Keratinocyte (primary cell): ENCODE measurements at regions not wholly inside any gene's neighbourhood (a gene's known extent, or its start where the extent isn't known, plus 50 kb on each side); places are given as distances from the start of the nearest gene placed in this dataset.

Source experiments
- DNase-seq: peaks from one replicate; pipeline ENCODE4 v3.0.0-alpha.2; 2011; ENCODE audit warnings: low read depth, missing footprints, low spot score
- FAIRE-seq: peaks from 2 replicates; lab custom pipeline; 2011; peaks lifted over from hg19 to GRCh38; lab: Jason Lieb, UNC
- H2AFZ ChIP-seq: 2 replicates; pipeline ENCODE4 v1.6.0; 2012; ENCODE audit warnings: low read length, control low read depth, inconsistent platforms; ENCODE audit not compliant: control insufficient read depth
- H3K27ac ChIP-seq: 2 replicates; pipeline ENCODE4 v1.5.1; 2011; ENCODE audit warnings: low read length; ENCODE audit not compliant: control insufficient read depth, insufficient read depth
- H3K27me3 ChIP-seq: 3 replicates; pipeline ENCODE4 v1.6.0; 2011; ENCODE audit warnings: low read length; ENCODE audit not compliant: control insufficient read depth, insufficient read depth; ENCODE audit errors: extremely low read depth
- H3K36me3 ChIP-seq, 2 experiments: 2 replicates in 1 of 2; 3 replicates in 1 of 2; pipeline ENCODE4 v1.5.1; 2011; ENCODE audit warnings: low read length in 2 of 2, mild to moderate bottlenecking in 1 of 2; ENCODE audit not compliant: control insufficient read depth in 2 of 2, insufficient read depth in 2 of 2; ENCODE audit errors: extremely low read depth in 1 of 2
- H3K4me1 ChIP-seq: 3 replicates; pipeline ENCODE4 v1.5.1; 2011; ENCODE audit warnings: low read length; ENCODE audit not compliant: control insufficient read depth, insufficient read depth; ENCODE audit errors: extremely low read depth
- H3K4me2 ChIP-seq: 3 replicates; pipeline ENCODE4 v1.6.0; 2011; ENCODE audit warnings: low read depth, low read length; ENCODE audit not compliant: control insufficient read depth, insufficient read depth; ENCODE audit errors: extremely low read depth
- H3K4me3 ChIP-seq, 3 experiments: fragments of 200-600 bp in 1 of 3; sonication (generic) in 1 of 3; 2 replicates in 2 of 3; 3 replicates in 1 of 3; pipeline ENCODE4 v1.5.1; 2011 to 2016; ENCODE audit warnings: low read length in 3 of 3, mild to moderate bottlenecking in 3 of 3, control low read depth in 2 of 3, inconsistent platforms in 1 of 3, low read depth in 1 of 3, mixed read lengths in 1 of 3, mixed run types in 1 of 3, moderate library complexity in 1 of 3; ENCODE audit not compliant: control insufficient read depth in 2 of 3, insufficient read depth in 2 of 3; ENCODE audit errors: extremely low read depth in 1 of 3
- H3K79me2 ChIP-seq: 2 replicates; pipeline ENCODE4 v1.6.0; 2012; ENCODE audit warnings: low read length; ENCODE audit not compliant: control insufficient read depth, insufficient read depth
- H3K9ac ChIP-seq: 3 replicates; pipeline ENCODE4 v1.6.0; 2011; ENCODE audit warnings: low read length; ENCODE audit not compliant: control insufficient read depth, insufficient read depth; ENCODE audit errors: extremely low read depth
- H3K9me1 ChIP-seq: 3 replicates; pipeline ENCODE4 v1.6.0; 2011; ENCODE audit warnings: low read length; ENCODE audit not compliant: control insufficient read depth, insufficient read depth; ENCODE audit errors: extremely low read depth
- H3K9me3 ChIP-seq: 2 replicates; pipeline ENCODE4 v1.5.1; 2012; ENCODE audit warnings: low read depth, low read length; ENCODE audit not compliant: control insufficient read depth
- H4K20me1 ChIP-seq: 3 replicates; pipeline ENCODE4 v1.6.0; 2011; ENCODE audit warnings: low read length; ENCODE audit not compliant: control insufficient read depth, insufficient read depth; ENCODE audit errors: extremely low read depth
- EZH2 ChIP-seq: IDR thresholded peaks from one replicate; pipeline ENCODE4 v1.6.1; 2012; ENCODE audit warnings: inconsistent platforms, mild to moderate bottlenecking, low read length, moderate library complexity
- dilution Hi-C: fragments of 300-500 bp; cut with MboI; formaldehyde crosslinking; loops from one replicate; pipeline ENCODE4 v1.7.0; 2020; ENCODE audit warnings: low sequenced_read_pairs; ENCODE audit not compliant: extremely low pct_ligation_motif_present
- TF ChIP-seq, protein P1 (sequence below), 3 experiments: IDR thresholded peaks in 1 of 3; conservative IDR thresholded peaks in 1 of 3; optimal IDR thresholded peaks in 1 of 3; 2 replicates in 2 of 3; 3 replicates in 1 of 3; pipeline versions ENCODE3 to v1.5.1; 2011; ENCODE audit warnings: low read length in 3 of 3, mild to moderate bottlenecking in 3 of 3, moderate library complexity in 2 of 3, control low read depth in 1 of 3, inconsistent platforms in 1 of 3; ENCODE audit not compliant: insufficient read depth in 2 of 3; ENCODE audit errors: extremely low read depth in 1 of 3

DNA sequence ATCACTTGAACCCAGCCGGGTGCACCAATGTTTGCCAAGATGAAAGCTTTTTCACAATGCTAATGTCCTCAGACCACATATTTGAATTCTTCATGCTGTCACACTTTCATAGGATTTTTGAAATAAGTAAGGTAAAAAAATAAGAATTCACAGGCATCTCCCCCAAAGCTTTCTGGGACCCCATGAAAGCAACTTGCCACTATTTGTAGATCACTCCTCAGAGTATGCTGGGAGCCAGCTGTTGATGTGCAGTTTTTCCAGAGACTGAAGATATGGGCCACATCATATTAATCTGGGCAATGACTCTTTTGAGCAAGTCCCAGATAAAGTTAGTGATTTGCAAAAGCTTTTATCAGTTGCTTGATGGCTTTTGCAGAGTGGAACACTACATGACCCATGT lies 507.9 kb downstream of the RASEF start:
- Histone ChIP-seq H3K9me1 (no peaks in the 10 kb centered on the region), H3K4me3 (no peak overlapping the region), H2AFZ (no peak overlapping the region), H3K27ac (no peak overlapping the region), H3K79me2 (no peaks in the 10 kb centered on the region), H3K9me3 (no peaks in the 10 kb centered on the region), H3K4me2 (no peak overlapping the region), H4K20me1 (no peaks in the 10 kb centered on the region), H3K9ac (no peak overlapping the region), H3K27me3 (no peaks in the 10 kb centered on the region), H3K4me1 (peaks cover 4% of the 10 kb centered on the region), H3K36me3 (no peaks in the 10 kb centered on the region)
- DNase-seq, result no peak
- dilution Hi-C loops, result no loop called here
- TF ChIP-seq EZH2, result no peak
- TF ChIP-seq, protein P1, sequence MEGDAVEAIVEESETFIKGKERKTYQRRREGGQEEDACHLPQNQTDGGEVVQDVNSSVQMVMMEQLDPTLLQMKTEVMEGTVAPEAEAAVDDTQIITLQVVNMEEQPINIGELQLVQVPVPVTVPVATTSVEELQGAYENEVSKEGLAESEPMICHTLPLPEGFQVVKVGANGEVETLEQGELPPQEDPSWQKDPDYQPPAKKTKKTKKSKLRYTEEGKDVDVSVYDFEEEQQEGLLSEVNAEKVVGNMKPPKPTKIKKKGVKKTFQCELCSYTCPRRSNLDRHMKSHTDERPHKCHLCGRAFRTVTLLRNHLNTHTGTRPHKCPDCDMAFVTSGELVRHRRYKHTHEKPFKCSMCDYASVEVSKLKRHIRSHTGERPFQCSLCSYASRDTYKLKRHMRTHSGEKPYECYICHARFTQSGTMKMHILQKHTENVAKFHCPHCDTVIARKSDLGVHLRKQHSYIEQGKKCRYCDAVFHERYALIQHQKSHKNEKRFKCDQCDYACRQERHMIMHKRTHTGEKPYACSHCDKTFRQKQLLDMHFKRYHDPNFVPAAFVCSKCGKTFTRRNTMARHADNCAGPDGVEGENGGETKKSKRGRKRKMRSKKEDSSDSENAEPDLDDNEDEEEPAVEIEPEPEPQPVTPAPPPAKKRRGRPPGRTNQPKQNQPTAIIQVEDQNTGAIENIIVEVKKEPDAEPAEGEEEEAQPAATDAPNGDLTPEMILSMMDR (optimal IDR thresholded peaks at IDR 0.05 in 1 of 3, IDR thresholded peaks at IDR 0.05 in 1 of 3, conservative IDR thresholded peaks at IDR 0.05 in 1 of 3; ENCODE audit: extremely low read depth in 1 of 3, insufficient read depth in 2 of 3, low read length in 3 of 3), result no peak
- FAIRE-seq, result no peak

GRCh38 chr9:82555431-82556051 lies 507.4 kb downstream of the RASEF start:
- Histone ChIP-seq H4K20me1 (no peaks in the 10 kb centered on the region), H3K4me1 (peaks cover 4% of the 10 kb centered on the region), H3K9me3 (no peaks in the 10 kb centered on the region), H3K36me3 (no peaks in the 10 kb centered on the region), H3K27me3 (no peaks in the 10 kb centered on the region), H3K4me3 (no peak overlapping the region), H3K27ac (no peak overlapping the region), H3K79me2 (no peaks in the 10 kb centered on the region), H3K9me1 (no peaks in the 10 kb centered on the region), H3K9ac (no peak overlapping the region), H2AFZ (peak overlapping the region; percentile 32), H3K4me2 (no peak overlapping the region)
- dilution Hi-C loops, result no loop called here
- TF ChIP-seq EZH2, result no peak
- TF ChIP-seq, protein P1 (optimal IDR thresholded peaks at IDR 0.05 in 1 of 3, IDR thresholded peaks at IDR 0.05 in 1 of 3, conservative IDR thresholded peaks at IDR 0.05 in 1 of 3; ENCODE audit: extremely low read depth in 1 of 3, insufficient read depth in 2 of 3, low read length in 3 of 3), result no peak
- FAIRE-seq (no peak), DNase-seq (no peak)
